ENCODE measurements at regions not wholly inside any gene's neighbourhood (a gene's known extent, or its start where the extent isn't known, plus 50 kb on each side); places are given as distances from the start of the nearest gene placed in this dataset.

DNA sequence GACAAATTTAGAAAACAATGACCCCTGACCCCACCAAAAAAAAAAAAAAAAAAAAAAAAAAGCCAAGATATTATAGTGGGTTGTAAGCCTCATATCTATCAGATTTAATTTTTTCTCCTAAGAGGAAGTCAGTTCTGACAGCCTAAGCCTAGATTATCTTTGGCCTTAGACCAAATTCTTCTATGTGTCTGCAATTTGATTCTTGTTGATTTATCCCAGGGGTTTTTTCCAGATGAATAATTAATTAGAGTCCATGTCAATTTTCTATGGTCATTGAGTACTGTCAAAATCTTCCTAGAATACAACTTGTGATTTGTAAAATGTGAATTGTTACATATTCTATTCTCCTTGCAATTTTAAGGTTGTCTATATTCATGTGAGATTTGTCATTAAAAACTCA lies 151.6 kb upstream of the CACNA2D1 start:
- TF ChIP-seq POLR2A (IDR thresholded peaks at IDR 0.05): no peak
- TF ChIP-seq, protein P1, sequence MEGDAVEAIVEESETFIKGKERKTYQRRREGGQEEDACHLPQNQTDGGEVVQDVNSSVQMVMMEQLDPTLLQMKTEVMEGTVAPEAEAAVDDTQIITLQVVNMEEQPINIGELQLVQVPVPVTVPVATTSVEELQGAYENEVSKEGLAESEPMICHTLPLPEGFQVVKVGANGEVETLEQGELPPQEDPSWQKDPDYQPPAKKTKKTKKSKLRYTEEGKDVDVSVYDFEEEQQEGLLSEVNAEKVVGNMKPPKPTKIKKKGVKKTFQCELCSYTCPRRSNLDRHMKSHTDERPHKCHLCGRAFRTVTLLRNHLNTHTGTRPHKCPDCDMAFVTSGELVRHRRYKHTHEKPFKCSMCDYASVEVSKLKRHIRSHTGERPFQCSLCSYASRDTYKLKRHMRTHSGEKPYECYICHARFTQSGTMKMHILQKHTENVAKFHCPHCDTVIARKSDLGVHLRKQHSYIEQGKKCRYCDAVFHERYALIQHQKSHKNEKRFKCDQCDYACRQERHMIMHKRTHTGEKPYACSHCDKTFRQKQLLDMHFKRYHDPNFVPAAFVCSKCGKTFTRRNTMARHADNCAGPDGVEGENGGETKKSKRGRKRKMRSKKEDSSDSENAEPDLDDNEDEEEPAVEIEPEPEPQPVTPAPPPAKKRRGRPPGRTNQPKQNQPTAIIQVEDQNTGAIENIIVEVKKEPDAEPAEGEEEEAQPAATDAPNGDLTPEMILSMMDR (IDR thresholded peaks at IDR 0.05): no peak

Measured in uterus (tissue), 2 donors.